HG02571 (cell line): ENCODE measurements at regions not wholly inside any gene's neighbourhood (a gene's known extent, or its start where the extent isn't known, plus 50 kb on each side); places are given as distances from the start of the nearest gene placed in this dataset.
"Not testable (repeated sequence)": the region's sequence is repeated elsewhere in the genome, so short reads cannot be mapped to it uniquely, and the experiment has no call there.

ENCODE experiments used
- ATAC-seq: cut with Tn5 transposase; IDR thresholded peaks from one replicate; pipeline ENCODE4 v1.9.1; 2021; ENCODE audit warnings: mild to moderate bottlenecking, moderate library complexity; ENCODE audit not compliant: unreplicated experiment

- not testable (repeated sequence) for ATAC-seq
These were observed 462.9 kb upstream of the PCDH20 start for GRCh38 chr13:61878565-61878964.

DNA sequence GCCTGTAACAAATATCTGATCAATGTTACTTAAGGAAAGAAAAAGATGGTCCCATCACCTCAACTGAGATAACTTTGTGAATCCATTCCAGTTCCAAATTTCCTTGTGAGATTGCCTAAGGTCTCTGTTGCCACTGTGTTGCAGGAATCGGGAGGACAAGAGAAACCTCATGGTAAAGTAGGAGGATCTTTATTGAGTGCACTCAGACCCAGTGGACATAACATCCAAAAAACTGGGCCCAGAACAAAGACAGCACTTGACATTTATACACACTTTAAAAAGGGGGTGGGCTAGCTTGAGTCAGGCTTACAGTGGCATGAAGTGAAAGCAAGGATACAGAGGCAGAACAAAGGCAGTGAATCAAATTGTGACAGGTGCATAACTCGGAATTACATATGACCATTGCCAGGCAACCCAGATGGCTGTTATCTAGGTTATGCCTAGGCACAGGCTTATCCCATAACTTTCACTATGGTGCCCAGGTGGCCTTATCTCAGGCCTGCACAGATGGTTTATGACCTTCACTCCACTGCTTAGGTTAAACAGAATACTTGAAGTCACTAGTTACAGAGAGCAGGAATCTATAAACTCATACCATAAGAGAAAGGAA lies 459.4 kb upstream of the PCDH20 start:
- no peak for ATAC-seq

GRCh38 chr13:61873717-61874116 lies 458.1 kb upstream of the PCDH20 start:
- ATAC-seq = no peak

- no peak for ATAC-seq
These were observed 441.5 kb upstream of the PCDH20 start for GRCh38 chr13:61857198-61857597.

GRCh38 chr13:61852116-61852619 lies 436.5 kb upstream of the PCDH20 start:
- ATAC-seq = no peak

- no peak for ATAC-seq
These were observed 435.1 kb upstream of the PCDH20 start for GRCh38 chr13:61850794-61851193.

- ATAC-seq = no peak
These were observed 422.9 kb upstream of the PCDH20 start for GRCh38 chr13:61838568-61838967.

- no peak for ATAC-seq
These were observed 417.6 kb upstream of the PCDH20 start for GRCh38 chr13:61833228-61833627.

- no peak for ATAC-seq
These were observed 415.4 kb upstream of the PCDH20 start for GRCh38 chr13:61831026-61831425.

DNA sequence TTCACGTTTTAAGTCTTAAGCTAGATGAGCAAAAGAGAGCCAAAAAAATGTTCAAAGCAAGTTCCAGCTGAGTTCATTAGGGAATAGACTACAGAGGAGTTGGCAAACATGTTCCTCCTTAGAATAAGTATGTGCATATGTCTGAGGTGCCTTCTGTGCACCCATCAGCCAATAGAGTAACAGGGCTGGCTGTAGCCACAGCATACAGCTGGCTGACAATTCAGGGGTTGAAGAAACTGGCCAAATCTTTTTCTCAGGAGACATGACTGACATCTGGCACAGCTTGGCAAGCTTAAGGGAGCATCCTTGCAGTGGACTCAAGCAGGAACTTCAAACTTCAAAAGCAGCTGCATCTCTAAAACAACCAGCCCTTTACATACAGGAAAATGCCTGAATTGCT lies 414.8 kb upstream of the PCDH20 start:
- no peak for ATAC-seq

DNA sequence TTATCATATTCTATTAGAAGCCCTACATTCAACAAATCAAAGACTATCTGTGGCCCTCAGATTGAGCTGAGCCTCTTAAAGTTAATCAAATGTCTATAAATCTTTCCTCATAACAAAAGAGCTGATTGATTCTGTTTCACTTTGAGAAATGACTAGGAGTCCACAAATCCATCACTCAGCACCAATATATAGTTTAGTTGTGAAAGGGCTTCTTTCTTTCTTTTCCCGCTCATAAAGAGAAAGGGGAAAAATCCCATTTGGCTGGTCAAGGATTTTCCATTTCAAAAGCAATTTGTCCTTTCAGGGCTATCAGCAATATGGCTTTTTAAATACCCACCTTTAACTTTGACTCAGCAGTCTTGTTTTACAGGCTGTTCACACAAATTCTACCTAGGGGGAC lies 408.5 kb upstream of the PCDH20 start:
- no peak for ATAC-seq

DNA sequence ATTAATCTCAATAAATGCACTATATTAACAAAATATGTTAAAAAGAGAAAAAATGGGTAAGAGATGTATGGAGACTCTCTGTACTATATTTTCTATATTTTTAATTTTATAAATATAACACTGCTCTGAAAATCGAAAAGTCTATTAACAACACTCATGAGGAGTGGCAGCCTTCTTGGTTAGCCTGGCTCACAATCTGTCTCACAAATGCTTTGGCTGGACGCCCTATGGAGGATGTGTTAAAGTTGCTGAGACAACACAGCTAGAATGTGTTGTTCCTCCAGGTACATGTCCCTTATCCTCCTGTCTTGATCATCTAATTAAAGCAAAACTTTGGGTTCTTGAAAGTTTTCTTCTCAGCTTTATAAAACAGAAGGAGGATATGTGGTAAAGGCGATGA lies 396.6 kb upstream of the PCDH20 start:
- ATAC-seq = no peak

DNA sequence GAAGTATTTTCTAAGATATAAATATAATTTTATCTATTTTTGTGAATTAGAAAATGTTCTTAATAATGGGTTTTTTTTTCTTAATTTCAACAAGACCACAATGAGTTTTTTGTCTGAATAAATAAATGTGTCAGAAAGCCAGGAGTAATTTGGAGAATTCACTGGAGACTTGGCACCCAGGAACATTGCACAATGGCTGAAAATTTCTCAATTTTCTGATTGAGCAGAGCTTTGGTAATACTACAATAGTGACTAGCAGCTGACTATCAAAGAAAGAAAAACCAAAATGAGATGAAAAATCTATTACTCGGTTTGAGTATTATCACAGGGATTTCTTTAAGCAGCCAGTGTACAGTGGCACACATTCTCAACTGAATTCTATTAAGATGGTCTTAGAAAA lies 394.4 kb upstream of the PCDH20 start:
- ATAC-seq = no peak

DNA sequence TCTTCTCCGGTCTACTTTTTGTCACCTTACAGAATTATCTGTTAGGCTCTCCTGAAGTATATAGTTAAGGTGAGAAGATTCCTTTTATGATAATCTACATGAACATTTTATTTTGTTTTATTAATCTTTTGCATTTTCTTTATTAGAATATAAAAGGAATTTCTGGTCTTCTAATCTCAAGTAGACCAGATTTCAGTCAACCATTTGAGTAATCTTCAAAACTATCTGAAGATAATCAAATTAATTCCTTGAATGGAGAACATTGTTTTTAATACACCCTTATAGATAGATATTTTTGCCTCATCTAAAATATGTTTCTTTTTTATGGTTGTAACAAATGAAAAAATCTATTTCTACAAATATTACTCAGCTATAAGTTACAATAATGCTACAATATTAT lies 381.7 kb upstream of the PCDH20 start:
- no peak for ATAC-seq

- no peak for ATAC-seq
These were observed 379.9 kb upstream of the PCDH20 start for GRCh38 chr13:61795580-61795979.

DNA sequence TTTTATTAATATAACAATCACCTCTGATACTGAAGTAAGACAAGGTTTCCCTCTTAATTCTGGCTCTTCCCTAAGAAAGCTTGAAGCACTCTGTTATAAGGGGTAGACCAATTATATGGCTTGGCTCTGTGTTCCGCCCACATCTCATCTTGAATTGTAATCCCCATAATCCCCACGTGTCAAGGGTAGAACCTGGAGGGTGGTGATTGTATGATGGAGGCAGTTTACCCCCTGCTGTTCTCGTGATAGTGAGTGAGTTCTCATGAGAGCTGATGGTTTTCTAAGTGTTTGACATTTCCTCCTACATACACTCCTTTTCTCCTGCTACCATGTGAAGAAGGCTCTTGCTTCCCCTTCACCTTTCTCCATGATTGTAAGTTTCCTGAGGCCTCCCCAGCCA lies 363.8 kb upstream of the PCDH20 start:
- ATAC-seq = no peak

- ATAC-seq = no peak
These were observed 362.9 kb upstream of the PCDH20 start for GRCh38 chr13:61778531-61778930.

DNA sequence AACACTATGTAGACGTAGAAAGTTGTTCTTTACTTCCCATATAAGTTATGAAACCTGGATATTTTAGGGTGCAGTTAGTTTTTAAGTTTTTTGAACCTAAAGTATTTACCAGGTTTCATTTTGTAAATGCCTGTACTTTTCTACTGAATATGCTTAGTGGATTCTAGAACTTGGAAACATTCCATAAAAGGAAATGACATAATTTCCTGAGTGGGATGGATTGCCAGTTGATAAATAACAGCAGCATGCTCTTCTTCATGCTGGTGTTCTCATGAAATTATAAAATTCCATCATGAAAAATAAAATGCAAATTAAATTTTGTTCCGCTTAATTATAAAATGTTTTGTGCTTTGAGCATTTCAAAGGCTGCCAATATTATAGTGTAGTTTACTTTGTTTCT lies 362.2 kb upstream of the PCDH20 start:
- no peak for ATAC-seq

GRCh38 chr13:61777271-61777670 lies 361.6 kb upstream of the PCDH20 start:
- no peak for ATAC-seq

- ATAC-seq = no peak
These were observed 359.3 kb upstream of the PCDH20 start for GRCh38 chr13:61774903-61775302.

GRCh38 chr13:61770681-61771080 lies 355.0 kb upstream of the PCDH20 start:
- ATAC-seq = no peak

GRCh38 chr13:61768175-61768574 lies 352.5 kb upstream of the PCDH20 start:
- no peak for ATAC-seq

DNA sequence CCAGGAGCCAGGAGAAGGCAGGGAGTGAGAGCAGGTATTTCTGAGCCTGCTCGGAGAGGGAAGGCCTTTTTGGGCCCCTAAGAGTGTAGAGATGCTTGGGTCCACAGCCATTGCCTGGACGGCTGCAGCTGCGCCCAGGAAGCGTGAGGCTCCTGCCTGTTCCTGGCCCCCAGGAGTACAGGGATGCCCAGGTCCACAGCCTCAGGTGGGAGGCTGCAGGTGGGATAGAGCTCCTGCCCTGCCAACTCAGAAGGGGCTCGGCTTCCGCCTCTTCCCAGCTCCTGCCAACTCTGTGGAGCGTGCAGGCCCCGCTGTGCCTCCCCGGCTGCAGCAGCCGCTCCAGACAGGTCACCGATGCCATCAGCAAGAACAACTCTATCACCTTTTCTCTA lies 351.0 kb upstream of the PCDH20 start:
- ATAC-seq = no peak
